ENCODE measurements at regions not wholly inside any gene's neighbourhood (a gene's known extent, or its start where the extent isn't known, plus 50 kb on each side); places are given as distances from the start of the nearest gene placed in this dataset.

DNA sequence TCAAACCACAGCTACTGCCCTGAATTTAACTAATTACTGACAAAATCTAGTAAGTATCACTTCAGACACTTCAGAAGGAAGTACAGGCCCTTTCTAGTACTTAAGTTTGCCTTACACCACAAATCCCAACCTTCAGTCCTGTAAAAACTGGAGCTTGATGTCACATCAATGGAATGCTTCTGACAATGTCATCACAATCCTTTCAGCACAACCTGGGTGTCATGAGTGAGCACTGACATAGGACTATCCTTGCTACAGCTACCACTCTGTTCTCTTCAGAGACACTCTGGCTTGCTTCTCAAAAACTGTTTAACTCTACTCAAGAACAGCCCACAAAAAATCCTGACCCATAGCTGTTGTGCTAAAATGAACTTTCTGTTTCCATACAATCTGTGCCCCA is 108.2 kb downstream of the RRM1 start:
- no peaks in the 10 kb centered on the region for H3K36me3 ChIP-seq
- no peak for DNase-seq
- H3K27ac ChIP-seq, result no peak overlapping the region
- peaks cover 72% of the 10 kb centered on the region for H3K27me3 ChIP-seq (ENCODE audit: insufficient read depth, low read depth, severe bottlenecking)
- H3K4me3 ChIP-seq (ENCODE audit: low read depth, low read length), result no peak overlapping the region
- no peaks in the 10 kb centered on the region for H3K9me3 ChIP-seq (ENCODE audit: severe bottlenecking)
- TF ChIP-seq, protein P1, sequence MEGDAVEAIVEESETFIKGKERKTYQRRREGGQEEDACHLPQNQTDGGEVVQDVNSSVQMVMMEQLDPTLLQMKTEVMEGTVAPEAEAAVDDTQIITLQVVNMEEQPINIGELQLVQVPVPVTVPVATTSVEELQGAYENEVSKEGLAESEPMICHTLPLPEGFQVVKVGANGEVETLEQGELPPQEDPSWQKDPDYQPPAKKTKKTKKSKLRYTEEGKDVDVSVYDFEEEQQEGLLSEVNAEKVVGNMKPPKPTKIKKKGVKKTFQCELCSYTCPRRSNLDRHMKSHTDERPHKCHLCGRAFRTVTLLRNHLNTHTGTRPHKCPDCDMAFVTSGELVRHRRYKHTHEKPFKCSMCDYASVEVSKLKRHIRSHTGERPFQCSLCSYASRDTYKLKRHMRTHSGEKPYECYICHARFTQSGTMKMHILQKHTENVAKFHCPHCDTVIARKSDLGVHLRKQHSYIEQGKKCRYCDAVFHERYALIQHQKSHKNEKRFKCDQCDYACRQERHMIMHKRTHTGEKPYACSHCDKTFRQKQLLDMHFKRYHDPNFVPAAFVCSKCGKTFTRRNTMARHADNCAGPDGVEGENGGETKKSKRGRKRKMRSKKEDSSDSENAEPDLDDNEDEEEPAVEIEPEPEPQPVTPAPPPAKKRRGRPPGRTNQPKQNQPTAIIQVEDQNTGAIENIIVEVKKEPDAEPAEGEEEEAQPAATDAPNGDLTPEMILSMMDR (IDR thresholded peaks at IDR 0.05; ENCODE audit: low read depth, low read length), result no peak

DNA sequence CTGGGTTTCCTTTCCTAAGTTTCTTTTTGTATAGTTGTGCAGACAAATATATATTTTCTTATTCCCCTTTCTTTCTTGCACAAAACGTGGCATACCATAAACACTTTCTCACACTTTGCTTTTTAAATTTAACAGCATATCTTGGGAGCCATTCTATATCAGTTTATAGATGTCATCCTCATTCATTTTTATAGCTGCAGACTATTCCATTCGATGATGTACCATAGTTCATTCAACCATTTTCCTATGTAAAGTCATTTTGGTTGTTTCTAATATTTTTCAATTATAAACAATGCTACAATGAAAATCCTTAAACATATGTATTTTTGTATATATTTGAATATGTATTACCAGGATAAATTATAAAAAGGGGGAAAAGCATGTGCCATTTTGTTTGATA is 102.5 kb downstream of the RRM1 start:
- Histone ChIP-seq H3K36me3 (no peaks in the 10 kb centered on the region), H3K4me3 (ENCODE audit: low read depth, low read length) (no peak overlapping the region), H3K27me3 (ENCODE audit: insufficient read depth, low read depth, severe bottlenecking) (peaks cover 78% of the 10 kb centered on the region), H3K27ac (no peak overlapping the region), H3K9me3 (ENCODE audit: severe bottlenecking) (no peaks in the 10 kb centered on the region)
- no peak for DNase-seq
- TF ChIP-seq, protein P1 (IDR thresholded peaks at IDR 0.05; ENCODE audit: low read depth, low read length), result no peak

DNA sequence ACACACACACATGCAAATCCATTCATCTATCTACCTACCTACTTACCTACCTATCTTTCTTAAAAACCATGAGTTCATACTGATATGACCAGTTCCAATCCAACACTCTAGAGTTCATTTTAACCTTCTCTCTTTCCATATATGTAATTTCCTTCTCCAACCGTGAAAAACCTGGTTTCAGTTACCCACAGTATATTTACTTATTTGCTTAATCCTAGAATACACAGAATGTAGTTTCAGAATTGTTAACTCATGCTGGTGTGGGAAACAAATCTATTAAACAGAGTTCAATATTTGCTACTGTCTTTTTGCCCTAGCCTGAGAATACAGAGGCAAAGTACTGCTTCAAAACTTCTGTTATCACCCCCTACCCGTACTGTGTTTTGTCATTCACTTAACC is 101.3 kb downstream of the RRM1 start:
- no peaks in the 10 kb centered on the region for H3K9me3 ChIP-seq (ENCODE audit: severe bottlenecking)
- H3K4me3 ChIP-seq (ENCODE audit: low read depth, low read length), result no peak overlapping the region
- H3K27ac ChIP-seq, result no peak overlapping the region
- H3K27me3 ChIP-seq (ENCODE audit: insufficient read depth, low read depth, severe bottlenecking), result peaks cover 81% of the 10 kb centered on the region
- DNase-seq, result no peak
- TF ChIP-seq, protein P1 (IDR thresholded peaks at IDR 0.05; ENCODE audit: low read depth, low read length), result no peak
- H3K36me3 ChIP-seq, result no peaks in the 10 kb centered on the region

DNA sequence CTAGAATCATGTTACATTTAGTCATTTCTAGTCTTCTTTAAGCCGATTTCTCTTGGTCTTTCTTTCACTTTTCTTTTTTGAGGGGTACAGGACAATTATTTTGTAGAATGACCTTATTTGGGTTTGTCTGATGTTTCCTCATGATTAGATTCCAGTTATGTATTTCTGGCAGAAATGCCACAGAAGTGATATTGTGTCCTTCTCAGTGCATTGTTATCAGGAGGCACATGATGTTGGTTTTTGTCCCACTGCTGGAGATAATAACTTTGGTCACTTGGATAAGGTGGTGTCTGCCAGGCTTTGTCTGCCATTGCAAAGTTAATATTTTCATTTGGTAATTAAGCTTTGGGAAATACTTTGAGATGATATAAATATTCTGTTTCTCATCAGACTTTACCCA is 100.3 kb downstream of the RRM1 start:
- Histone ChIP-seq H3K27ac (no peak overlapping the region), H3K36me3 (no peaks in the 10 kb centered on the region), H3K27me3 (ENCODE audit: insufficient read depth, low read depth, severe bottlenecking) (peaks cover 85% of the 10 kb centered on the region), H3K9me3 (ENCODE audit: severe bottlenecking) (no peaks in the 10 kb centered on the region), H3K4me3 (ENCODE audit: low read depth, low read length) (no peak overlapping the region)
- DNase-seq, result no peak
- TF ChIP-seq, protein P1 (IDR thresholded peaks at IDR 0.05; ENCODE audit: low read depth, low read length), result no peak

DNA sequence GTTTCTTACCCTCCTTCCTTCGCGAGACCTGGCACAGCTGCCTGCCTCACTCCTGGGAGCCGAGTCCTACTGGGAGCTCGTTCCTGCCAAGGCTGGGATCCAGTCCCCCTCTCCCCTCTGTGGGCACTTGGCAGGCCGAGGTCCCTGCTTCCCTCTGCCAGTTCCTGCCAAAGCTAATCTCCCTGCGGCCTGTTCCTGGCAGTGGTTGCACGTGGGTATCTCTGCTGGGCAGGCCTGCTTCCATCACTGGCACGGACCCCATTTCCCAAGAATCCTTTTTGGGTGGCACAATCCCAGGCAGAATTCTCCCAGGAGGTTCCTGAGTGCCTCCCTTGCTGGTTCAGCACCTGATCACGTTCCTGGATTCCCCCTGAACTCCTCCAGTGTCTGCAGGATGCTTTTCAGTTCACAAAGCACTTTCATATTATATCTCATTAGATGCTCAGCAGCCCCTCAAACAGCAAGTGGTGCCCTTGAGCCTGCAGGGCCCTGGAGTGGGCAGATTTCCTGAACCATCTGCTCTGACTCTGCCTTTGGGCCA is 96.5 kb downstream of the RRM1 start:
- TF ChIP-seq, protein P1 (IDR thresholded peaks at IDR 0.05; ENCODE audit: low read depth, low read length), result no peak
- DNase-seq, result no peak
- Histone ChIP-seq H3K27me3 (ENCODE audit: insufficient read depth, low read depth, severe bottlenecking) (peaks cover 79% of the 10 kb centered on the region), H3K9me3 (ENCODE audit: severe bottlenecking) (peaks cover 3% of the 10 kb centered on the region), H3K4me3 (ENCODE audit: low read depth, low read length) (no peak overlapping the region), H3K27ac (no peak overlapping the region), H3K36me3 (no peaks in the 10 kb centered on the region)

DNA sequence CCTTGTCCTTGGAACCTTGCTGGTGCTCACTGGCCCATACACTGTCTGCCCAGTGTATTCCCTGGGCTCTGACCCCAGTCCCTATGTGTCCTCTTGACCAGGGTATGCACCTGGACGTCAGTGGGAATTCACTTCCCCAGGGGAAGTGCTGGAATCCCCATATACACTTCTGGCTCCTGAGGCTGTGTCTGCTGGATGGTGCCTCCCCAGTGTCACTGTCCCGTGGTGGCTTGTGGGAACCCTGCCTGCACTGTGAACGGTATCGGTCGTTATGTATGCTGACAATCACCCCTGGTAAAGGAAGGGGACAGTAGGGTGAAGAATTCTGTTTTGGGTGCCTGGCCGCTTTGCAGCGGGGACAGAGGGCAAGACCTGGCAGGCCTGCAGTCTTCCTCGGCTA is 95.9 kb downstream of the RRM1 start:
- no peak overlapping the region for H3K27ac ChIP-seq
- H3K36me3 ChIP-seq, result no peaks in the 10 kb centered on the region
- H3K9me3 ChIP-seq (ENCODE audit: severe bottlenecking), result peaks cover 3% of the 10 kb centered on the region
- H3K27me3 ChIP-seq (ENCODE audit: insufficient read depth, low read depth, severe bottlenecking), result peaks cover 80% of the 10 kb centered on the region
- no peak overlapping the region for H3K4me3 ChIP-seq (ENCODE audit: low read depth, low read length)
- TF ChIP-seq, protein P1 (IDR thresholded peaks at IDR 0.05; ENCODE audit: low read depth, low read length), result no peak
- DNase-seq, result no peak
